AG04450 (cell line): ENCODE measurements at regions not wholly inside any gene's neighbourhood (a gene's known extent, or its start where the extent isn't known, plus 50 kb on each side); places are given as distances from the start of the nearest gene placed in this dataset.

ENCODE experiments used
- CTCF ChIA-PET: fragments of 300-600, 350-600 bp; formaldehyde crosslinking; extraction: SDS; loops from one replicate; lab custom pipeline; 2022; ENCODE audit warnings: antibody characterized with exemption, inconsistent platforms; lab: Charles Lee
- POLR2A ChIA-PET: fragments of 350-600 bp; formaldehyde crosslinking; extraction: SDS; loops from one replicate; lab custom pipeline; 2021; ENCODE audit warnings: antibody characterized with exemption, inconsistent platforms; lab: Yijun Ruan, JAX
- DNase-seq: peaks from one replicate; pipeline ENCODE4 v3.0.0-alpha.2; 2011; ENCODE audit warnings: low read depth, low spot score
- H3K27ac ChIP-seq: one replicate; pipeline ENCODE4 v1.5.1; 2012; ENCODE audit warnings: low read depth, low read length, control low read depth
- H3K27me3 ChIP-seq: one replicate; pipeline ENCODE4 v1.6.0; 2012; ENCODE audit warnings: low read length; ENCODE audit not compliant: control insufficient read depth, insufficient read depth
- H3K4me3 ChIP-seq: 2 replicates; pipeline ENCODE4 v1.5.1; 2011; ENCODE audit warnings: mild to moderate bottlenecking, low read depth, low read length, control low read depth
- H3K9me3 ChIP-seq: 2 replicates; pipeline ENCODE4 v1.5.1; 2012; ENCODE audit warnings: low read length; ENCODE audit not compliant: control insufficient read depth, insufficient read depth
- TF ChIP-seq, protein P1 (sequence below): IDR thresholded peaks from 2 replicates; pipeline ENCODE4 v1.5.1; 2011; ENCODE audit warnings: low read depth, low read length, control low read depth, inconsistent platforms

DNA sequence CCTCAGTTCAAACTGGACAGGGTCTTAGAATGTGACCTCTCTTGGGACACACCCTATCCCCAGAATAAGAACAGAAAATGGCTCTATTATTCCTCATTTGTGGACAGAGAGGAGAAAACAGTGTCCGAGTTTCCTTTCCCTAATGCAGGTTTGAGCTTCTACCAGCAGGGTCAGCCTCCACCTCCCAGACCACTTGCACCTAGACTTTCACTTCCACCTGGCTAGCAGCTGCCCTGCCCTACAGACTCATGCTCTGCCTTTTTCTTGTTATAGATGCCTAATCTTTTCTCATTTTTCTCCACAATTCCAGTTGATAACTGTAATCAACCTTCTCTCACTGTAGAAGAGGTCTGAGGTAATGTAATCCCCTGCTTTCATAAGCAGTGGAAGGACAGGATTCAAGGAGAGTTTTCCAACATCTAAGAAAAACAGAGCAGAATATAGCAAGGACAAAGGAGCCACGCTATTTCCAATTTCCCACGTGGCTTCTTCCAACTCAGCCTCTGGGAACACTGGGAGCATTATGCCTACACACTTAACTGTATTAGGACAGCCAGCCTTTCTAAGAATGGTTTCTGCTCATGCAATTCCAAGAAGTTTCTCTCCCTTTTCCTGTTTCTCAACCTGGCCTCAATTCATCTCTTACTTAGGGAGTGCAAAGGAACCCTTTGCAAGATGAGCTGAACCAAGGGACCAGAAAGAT lies 239.8 kb downstream of the BCL11A start:
- Histone ChIP-seq H3K4me3 (no peak overlapping the region), H3K27ac (no peak overlapping the region), H3K27me3 (peaks cover 2% of the 10 kb centered on the region), H3K9me3 (no peaks in the 10 kb centered on the region)
- TF ChIP-seq, protein P1, sequence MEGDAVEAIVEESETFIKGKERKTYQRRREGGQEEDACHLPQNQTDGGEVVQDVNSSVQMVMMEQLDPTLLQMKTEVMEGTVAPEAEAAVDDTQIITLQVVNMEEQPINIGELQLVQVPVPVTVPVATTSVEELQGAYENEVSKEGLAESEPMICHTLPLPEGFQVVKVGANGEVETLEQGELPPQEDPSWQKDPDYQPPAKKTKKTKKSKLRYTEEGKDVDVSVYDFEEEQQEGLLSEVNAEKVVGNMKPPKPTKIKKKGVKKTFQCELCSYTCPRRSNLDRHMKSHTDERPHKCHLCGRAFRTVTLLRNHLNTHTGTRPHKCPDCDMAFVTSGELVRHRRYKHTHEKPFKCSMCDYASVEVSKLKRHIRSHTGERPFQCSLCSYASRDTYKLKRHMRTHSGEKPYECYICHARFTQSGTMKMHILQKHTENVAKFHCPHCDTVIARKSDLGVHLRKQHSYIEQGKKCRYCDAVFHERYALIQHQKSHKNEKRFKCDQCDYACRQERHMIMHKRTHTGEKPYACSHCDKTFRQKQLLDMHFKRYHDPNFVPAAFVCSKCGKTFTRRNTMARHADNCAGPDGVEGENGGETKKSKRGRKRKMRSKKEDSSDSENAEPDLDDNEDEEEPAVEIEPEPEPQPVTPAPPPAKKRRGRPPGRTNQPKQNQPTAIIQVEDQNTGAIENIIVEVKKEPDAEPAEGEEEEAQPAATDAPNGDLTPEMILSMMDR: no peak
- ChIA-PET CTCF (no interaction called here), POLR2A (no interaction called here)
- no peak for DNase-seq

DNA sequence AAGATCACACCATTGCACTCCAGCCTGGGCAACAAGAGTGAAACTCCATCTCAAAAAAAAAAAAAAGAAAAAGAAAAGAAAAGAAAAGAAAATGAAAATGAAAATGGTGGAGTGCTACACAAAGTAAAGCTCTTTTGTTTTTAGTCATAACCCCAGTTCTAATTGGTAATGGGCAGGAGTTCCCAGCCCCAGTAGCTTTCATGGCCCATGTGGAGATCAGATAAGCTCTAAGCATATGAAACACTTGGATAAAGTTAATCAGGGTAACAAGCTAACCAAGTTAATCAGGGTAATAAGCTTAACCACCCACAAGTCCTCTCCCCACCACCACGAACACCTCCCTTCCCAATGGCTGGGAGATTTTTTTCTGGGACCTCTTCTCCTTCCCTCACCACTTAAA lies 240.8 kb downstream of the BCL11A start:
- H3K9me3 ChIP-seq: no peaks in the 10 kb centered on the region
- no peak for DNase-seq
- ChIA-PET CTCF (no interaction called here), POLR2A (no interaction called here)
- TF ChIP-seq, protein P1: no peak
- no peak overlapping the region for H3K4me3 ChIP-seq
- H3K27me3 ChIP-seq: no peaks in the 10 kb centered on the region
- H3K27ac ChIP-seq: no peak overlapping the region

DNA sequence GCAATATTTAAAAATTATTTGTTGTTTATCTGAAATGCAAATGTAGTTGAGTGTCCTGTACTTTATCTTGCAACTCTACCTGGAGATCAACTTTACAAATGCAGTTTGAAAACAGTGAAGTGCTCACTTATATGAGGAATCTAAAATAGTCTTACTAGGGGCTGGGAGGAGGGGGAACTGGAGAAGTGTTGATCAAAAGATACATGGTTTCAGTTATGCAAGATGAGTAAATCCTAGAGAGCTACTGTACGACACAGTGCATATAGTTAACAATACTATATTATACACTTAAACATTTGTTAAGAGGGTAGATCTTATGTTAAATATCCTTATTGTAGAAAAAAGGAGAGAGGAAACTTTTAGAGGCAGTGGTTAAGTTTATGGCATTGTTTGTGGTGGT lies 241.9 kb downstream of the BCL11A start:
- no peak overlapping the region for H3K27ac ChIP-seq
- CTCF ChIA-PET: no interaction called here

DNA sequence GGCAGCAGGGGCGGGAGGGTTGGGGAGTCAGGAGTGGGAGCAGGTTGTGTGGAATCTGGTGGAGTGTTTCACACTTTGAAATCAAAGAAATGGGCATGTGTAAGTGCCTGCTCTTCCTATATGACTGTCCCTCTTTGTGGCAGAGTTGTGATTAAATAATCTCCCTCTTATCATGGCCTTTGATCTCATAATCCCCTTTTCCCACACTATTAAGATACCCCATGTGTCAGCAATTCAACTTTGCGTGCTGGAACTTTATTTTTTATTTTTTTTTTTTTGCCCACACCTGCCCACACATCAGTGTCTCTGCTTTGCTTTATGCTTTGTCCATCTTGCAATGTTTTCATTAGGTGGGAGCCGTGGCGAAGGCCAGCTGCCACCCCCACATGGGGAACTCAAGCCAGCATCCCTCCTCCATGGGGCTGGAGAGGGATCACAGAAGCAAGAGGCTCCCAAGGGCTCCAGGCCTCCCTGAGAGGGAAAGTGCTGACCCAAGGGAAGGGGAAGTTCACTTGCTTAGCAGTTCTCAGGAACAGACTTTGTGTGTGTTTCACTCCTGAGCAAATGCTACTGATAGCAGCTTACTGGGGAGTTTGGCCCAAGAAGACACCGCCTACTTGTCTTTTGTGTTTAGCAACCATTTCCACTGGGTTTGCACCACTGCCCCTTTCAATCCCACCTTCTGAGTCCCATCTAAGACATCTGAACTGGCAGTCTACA lies 243.4 kb downstream of the BCL11A start:
- H3K4me3 ChIP-seq: no peak overlapping the region
- no peak for DNase-seq
- TF ChIP-seq, protein P1: no peak
- no peak overlapping the region for H3K27ac ChIP-seq
- H3K9me3 ChIP-seq: no peaks in the 10 kb centered on the region
- H3K27me3 ChIP-seq: no peaks in the 10 kb centered on the region
- ChIA-PET POLR2A (no interaction called here), CTCF (no interaction called here)

More for the DNA sequence above, 241.9 kb downstream of the BCL11A start:
- POLR2A ChIA-PET: no interaction called here
- TF ChIP-seq, protein P1: no peak
- DNase-seq: no peak
- H3K9me3 ChIP-seq: no peaks in the 10 kb centered on the region
- no peak overlapping the region for H3K4me3 ChIP-seq
- no peaks in the 10 kb centered on the region for H3K27me3 ChIP-seq

DNA sequence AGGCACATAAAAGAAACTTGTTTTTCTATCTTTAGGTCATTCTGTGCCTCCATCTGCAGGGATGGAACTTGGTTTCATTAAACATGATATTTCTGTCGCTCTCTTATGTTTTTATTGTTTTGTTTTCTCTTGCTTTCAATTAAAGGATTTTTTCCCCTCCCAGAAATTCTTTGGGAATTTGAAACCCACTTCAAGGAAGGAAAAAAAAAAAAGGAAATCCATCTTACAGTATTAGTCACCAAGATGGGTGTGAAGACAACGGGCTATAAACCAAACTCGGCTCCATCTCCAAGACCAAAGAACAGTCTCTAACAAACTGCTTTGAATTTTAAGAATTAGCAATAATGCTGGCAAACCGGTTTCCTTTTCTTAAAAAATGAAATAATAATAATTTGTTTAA lies 244.1 kb downstream of the BCL11A start:
- CTCF ChIA-PET: no interaction called here
- Histone ChIP-seq H3K27me3 (no peaks in the 10 kb centered on the region), H3K4me3 (no peak overlapping the region), H3K9me3 (no peaks in the 10 kb centered on the region), H3K27ac (no peak overlapping the region)
- TF ChIP-seq, protein P1: no peak
- DNase-seq: no peak
- POLR2A ChIA-PET: no interaction called here
